NCI-H1694 treated with DMSO at 0.1 percent for 48 hours (cell line): ENCODE measurements at regions not wholly inside any gene's neighbourhood (a gene's known extent, or its start where the extent isn't known, plus 50 kb on each side); places are given as distances from the start of the nearest gene placed in this dataset.
"Not testable (repeated sequence)": the region's sequence is repeated elsewhere in the genome, so short reads cannot be mapped to it uniquely, and the experiment has no call there.

Experiments used
- DNase-seq: peaks from one replicate; lab custom pipeline; 2025; lab: John Stamatoyannopoulos, UW

DNA sequence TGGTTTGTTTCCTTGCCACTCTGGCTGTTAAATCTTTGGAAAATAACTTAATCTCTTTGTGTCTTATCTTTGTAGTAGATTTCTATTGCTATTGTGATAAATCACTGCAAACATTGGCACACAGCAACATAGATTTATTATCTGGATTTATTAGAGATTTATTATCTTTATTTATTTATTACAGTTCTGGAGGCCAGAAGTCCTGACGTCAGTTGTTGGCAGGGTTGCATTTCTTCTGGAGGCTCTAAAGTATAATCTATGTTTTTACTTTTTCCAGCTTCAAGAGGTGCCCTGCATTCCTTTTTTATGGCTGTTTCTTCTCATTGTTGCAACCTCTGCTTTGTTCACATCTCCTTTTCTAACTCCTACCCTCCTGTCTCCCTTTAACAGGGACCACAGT, 542.8 kb downstream of the GRXCR1 start:
- DNase-seq, result no peak

DNA sequence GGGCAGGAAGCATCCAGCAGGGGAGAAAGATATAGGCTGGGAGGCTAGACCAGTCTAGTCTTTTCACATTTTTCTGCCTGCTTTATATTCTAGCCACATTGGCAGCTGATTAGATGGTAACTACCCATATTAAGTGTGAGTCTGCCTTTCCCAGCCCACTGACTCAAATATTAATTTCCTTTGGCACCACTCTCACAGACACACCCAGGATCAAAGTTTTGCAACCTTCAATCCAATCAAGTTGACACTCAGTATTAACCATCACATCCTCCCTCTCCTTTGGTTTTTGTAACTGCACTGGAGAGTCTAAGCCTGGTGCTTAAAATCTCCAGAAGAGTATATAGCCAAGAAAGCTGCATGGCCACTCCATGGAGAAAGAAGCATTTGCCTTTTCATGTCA, 560.4 kb downstream of the GRXCR1 start:
- DNase-seq, result no peak

- DNase-seq, result no peak
Measured at GRCh38 chr4:43456383-43456782, 563.9 kb downstream of the GRXCR1 start.

DNA sequence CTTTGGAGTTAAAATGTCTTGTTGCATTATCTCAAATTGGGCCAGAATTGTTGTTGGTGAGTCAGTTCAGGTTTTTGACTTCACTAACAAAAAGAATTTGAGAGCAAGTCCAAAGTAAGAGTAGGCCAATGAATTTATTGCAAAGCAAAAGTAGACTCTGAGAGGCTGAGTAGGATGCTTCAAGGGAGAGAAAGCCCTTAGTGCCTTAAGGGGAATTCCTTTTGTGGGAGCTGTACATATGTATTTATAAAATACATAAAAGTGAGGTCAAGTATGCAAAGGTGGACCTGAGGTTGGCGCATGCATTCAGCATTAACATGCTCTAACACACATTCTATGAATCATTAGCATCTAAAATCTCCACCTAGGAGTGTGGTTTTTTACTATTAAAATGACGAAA, 565.4 kb downstream of the GRXCR1 start:
- DNase-seq, result no peak

GRCh38 chr4:43458293-43458692, 565.8 kb downstream of the GRXCR1 start:
- DNase-seq, result no peak

- DNase-seq, result peak; percentile 22
Measured at GRCh38 chr4:43471950-43472349, 579.4 kb downstream of the GRXCR1 start.

GRCh38 chr4:43481526-43481925, 589.0 kb downstream of the GRXCR1 start:
- no peak for DNase-seq

- no peak for DNase-seq
Measured at GRCh38 chr4:43485196-43485595, 592.7 kb downstream of the GRXCR1 start.

GRCh38 chr4:43496188-43496587, 603.7 kb downstream of the GRXCR1 start:
- DNase-seq, result no peak

DNA sequence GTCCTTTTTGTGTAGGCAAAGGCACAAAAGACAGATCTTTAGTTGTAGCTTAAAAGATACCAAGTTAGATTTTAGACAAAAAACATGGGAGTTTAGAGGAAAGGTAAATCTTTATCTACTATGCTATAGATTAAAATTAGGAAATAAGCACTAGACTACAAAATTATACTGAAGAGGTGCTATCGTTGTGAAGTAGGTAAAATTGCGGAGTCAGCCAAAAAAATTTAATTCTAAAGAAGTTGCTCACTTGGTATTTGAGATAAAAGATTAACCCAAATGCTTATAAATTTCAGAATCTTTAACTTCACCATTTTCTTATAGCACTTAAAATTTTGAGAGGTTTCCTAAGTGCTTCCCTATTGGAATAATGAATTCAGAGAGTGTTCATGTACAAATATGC, 604.1 kb downstream of the GRXCR1 start:
- no peak for DNase-seq

DNA sequence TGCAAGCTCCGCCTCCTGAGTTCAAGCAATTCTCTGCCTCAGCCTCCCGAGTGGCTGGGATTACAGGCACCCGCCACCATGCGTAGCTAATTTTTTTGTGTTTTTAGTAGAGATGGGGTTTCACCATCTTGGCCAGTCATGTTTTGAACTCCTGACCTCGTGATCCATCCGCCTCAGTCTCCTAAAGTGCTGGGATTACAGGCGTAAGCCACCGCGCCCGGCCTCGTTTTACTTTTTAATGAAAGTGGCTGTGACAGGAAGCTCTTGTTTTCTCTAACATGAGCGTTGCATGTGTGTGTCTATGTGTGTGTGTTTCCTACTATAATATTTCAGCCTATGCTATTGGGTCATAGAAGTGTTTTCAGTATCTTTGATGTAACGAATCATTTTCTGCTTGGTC, 613.3 kb downstream of the GRXCR1 start:
- DNase-seq, result not testable (repeated sequence)

DNA sequence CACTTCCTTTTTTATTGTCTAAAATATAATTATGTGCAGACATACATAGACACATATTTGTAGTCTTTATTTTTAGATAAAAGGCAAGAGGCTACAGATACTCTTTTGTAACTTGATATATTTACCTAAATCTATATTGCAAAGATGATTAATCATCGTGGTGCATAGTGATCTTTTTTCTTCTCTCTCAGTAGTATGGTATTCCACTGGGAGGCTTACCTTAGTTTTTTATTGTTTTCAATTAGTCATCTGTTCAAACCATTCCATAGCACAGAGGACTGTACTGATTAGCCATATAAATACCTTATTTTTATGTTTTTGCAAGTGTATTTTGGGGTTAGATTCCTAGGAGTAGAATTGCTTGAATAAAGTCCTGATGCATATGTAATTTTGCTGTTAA, 619.7 kb downstream of the GRXCR1 start:
- no peak for DNase-seq

DNA sequence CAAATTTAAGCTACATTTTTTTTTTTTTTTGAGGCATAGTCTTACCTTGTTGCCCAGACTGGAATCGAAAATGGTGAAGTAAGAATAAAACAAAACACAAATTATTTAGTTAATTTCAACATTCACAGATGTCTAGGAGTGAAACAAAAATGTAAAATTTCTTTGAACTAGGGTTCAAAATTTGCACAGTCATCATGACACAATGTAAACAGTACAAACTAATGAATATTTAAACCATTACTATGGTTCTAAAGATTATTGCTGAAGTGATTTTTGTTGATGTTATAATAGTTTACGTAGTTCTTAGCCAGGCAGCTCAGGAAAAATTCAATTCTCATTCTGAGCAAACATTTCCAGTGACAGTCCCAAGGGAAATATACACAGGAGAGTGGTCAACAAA, 633.1 kb downstream of the GRXCR1 start:
- no peak for DNase-seq

GRCh38 chr4:43547561-43547960, 655.0 kb downstream of the GRXCR1 start:
- DNase-seq, result no peak

DNA sequence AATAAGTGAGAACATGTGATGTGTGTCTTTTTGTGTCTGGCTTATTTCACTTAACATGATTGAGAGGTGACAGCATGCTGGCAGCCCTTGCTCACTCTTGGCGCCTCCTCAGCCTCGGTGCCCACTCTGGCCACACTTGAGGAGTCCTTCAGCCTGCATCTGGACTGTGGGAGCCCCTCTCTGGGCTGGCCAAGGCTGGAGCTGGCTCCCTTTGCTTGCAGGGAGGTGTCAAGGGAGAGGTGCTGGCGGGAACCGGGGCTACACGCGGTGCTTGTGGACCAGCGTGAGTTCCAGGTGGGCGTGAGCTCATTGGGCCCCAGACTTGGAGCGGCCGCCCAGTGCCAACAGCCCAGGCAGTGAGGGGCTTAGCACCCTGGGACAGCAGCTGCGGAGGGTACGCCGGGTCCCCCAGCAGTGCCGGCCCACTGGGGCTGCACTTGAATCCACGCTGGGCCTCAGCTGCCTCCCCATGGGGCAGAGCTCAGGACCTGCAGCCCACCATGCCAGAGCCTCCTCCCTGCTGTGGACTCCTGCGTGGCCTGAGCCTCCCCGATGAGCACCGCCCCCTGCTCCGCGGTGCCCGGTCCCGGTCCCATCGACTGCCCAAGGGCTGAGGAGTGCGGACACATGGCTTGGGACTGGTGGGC, 658.6 kb downstream of the GRXCR1 start:
- DNase-seq, result no peak

- DNase-seq, result no peak
Measured at GRCh38 chr4:43556262-43556661, 663.7 kb downstream of the GRXCR1 start.

DNA sequence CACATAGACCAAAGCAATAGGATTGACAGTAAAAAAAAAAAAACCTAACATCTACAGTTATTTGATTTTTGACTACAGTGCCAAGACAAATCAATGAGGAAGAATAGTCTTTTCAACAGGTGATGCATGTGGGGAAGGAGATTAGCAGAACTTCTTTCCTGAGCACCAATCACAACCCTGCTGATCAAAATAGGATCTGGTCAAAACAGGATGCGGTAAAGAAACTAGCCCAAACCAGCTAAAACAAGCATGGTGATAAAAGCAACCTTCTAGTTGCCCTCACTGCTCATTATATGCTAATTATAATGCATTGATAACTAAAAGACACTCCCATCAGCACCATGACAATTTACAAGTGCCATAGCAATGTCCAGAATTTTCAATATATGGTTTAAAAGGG, 667.5 kb downstream of the GRXCR1 start:
- no peak for DNase-seq

DNA sequence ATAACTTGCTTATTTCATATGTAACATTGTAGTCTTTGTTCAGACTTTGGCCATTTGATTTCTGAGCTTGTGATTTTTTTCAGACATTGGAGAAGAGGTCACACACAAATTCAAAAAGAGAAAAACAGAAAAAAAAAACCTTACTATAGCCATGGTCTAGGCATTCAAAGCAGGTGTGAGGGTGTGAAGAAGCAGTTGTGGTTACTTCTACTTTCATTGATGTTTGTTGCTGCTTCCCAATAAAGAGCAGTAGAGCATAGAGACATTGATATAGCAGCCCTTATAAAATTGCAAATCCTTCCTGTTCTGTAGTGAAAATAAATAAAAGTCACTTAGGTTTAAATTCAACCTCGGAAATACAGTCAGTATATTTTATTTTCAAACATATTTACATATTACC, 671.6 kb downstream of the GRXCR1 start:
- no peak for DNase-seq

DNA sequence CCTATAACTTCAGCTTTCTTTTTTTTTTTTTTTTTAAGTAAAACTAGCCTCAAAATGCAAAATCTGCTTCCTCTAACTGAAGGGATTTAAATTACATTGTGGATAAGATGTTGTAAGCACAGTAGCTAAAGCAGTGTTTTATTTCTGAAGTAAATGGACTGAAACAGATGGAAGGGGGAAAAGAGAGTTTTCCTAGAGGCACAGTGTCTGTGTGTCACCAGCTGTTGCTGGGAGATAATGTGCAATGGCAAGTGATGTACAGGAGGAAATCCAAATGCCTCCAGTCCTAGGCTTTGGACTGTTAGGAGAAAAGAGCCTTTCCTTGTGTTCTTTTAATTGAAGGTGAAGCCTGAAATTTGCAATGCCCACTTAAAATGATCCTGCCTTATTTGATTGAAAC, 672.1 kb downstream of the GRXCR1 start:
- DNase-seq, result peak; percentile 69

- no peak for DNase-seq
Measured at GRCh38 chr4:43567644-43568043, 675.1 kb downstream of the GRXCR1 start.

DNA sequence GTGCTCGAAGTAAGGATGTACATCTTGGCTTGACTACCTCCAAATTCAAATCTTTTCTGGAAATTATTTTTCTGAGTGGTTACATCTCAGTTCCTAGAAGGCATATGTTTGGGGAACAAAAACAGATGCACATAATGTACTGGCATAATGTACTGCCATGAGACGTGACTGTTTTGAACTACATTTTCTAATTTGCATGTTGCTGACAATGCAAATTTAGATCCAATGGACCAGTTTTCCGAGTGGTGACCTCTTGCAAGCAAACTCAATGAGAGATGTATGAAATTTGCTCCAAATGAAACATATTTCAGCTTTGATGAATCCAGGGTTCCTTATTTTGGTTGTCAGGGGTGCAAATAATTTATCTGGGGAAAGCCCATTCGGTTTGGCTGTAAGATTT, 694.3 kb downstream of the GRXCR1 start:
- no peak for DNase-seq

GRCh38 chr4:43587758-43588157, 695.2 kb downstream of the GRXCR1 start:
- DNase-seq, result no peak

DNA sequence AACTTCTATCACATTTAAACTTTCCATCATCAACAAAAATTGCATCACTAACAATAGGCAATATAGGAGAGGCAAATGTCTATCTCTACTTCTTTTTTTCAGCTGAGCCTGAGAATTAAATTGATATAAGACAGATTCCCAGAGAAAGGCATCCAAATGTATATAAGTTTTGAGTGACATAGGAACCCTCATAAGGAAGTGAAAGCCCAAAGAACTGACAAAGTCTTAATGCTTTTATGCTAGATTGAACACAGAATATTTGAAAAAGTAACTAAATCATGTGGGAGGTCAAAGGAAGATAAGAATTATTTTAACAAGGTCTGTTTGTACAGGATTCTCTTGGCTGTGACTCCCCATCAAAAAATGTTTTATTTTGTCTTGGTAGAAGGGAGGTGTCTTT, 714.9 kb downstream of the GRXCR1 start:
- no peak for DNase-seq

GRCh38 chr4:43607827-43608461, 715.4 kb downstream of the GRXCR1 start:
- no peak for DNase-seq
